ENCODE measurements at regions not wholly inside any gene's neighbourhood (a gene's known extent, or its start where the extent isn't known, plus 50 kb on each side); places are given as distances from the start of the nearest gene placed in this dataset.
"Not testable (repeated sequence)": the region's sequence is repeated elsewhere in the genome, so short reads cannot be mapped to it uniquely, and the experiment has no call there.

- Mint-ChIP-seq H3K27me3 (ENCODE audit: low read depth, poor library complexity) (peaks cover 43% of the 10 kb centered on the region), H3K36me3 (ENCODE audit: low read depth) (no peaks in the 10 kb centered on the region), H3K27ac (no peak overlapping the region), H3K4me3 (no peak overlapping the region), H3K9me3 (no peaks in the 10 kb centered on the region), H3K4me1 (peaks cover 61% of the 10 kb centered on the region)
- TF ChIP-seq CTCF (IDR thresholded peaks at IDR 0.05), result no peak
- no peak for DNase-seq
Measured at GRCh38 chr16:85449191-85449884, 163.8 kb upstream of the GSE1 start.

- no peaks in the 10 kb centered on the region for H3K9me3 Mint-ChIP-seq
- peaks cover 61% of the 10 kb centered on the region for H3K4me1 Mint-ChIP-seq
- H3K4me3 Mint-ChIP-seq, result no peak overlapping the region
- H3K27ac Mint-ChIP-seq, result no peak overlapping the region
- no peaks in the 10 kb centered on the region for H3K36me3 Mint-ChIP-seq (ENCODE audit: low read depth)
- H3K27me3 Mint-ChIP-seq (ENCODE audit: low read depth, poor library complexity), result peaks cover 41% of the 10 kb centered on the region
- DNase-seq, result no peak
- TF ChIP-seq CTCF (IDR thresholded peaks at IDR 0.05), result no peak
Measured at GRCh38 chr16:85449885-85450245, 163.3 kb upstream of the GSE1 start.

GRCh38 chr16:85451142-85451541, 162.0 kb upstream of the GSE1 start:
- H3K27ac Mint-ChIP-seq, DNase-seq: not testable (repeated sequence)
- peaks cover 61% of the 10 kb centered on the region for H3K4me1 Mint-ChIP-seq

GRCh38 chr16:85451641-85452363, 161.3 kb upstream of the GSE1 start:
- DNase-seq, result no peak
- Mint-ChIP-seq H3K9me3 (no peaks in the 10 kb centered on the region), H3K27ac (no peak overlapping the region), H3K36me3 (ENCODE audit: low read depth) (no peaks in the 10 kb centered on the region), H3K4me3 (no peak overlapping the region), H3K4me1 (peaks cover 61% of the 10 kb centered on the region), H3K27me3 (ENCODE audit: low read depth, poor library complexity) (peaks cover 47% of the 10 kb centered on the region)
- no peak for TF ChIP-seq CTCF (IDR thresholded peaks at IDR 0.05)

More at GRCh38 chr16:85451142-85451541, 162.0 kb upstream of the GSE1 start:
- peaks cover 43% of the 10 kb centered on the region for H3K27me3 Mint-ChIP-seq (ENCODE audit: low read depth, poor library complexity)
- H3K4me3 Mint-ChIP-seq; H3K9me3 Mint-ChIP-seq; H3K36me3 Mint-ChIP-seq (ENCODE audit: low read depth): not testable (repeated sequence)

- no peaks in the 10 kb centered on the region for H3K36me3 Mint-ChIP-seq (ENCODE audit: low read depth)
- no peak overlapping the region for H3K4me3 Mint-ChIP-seq
- H3K27me3 Mint-ChIP-seq (ENCODE audit: low read depth, poor library complexity), result peaks cover 47% of the 10 kb centered on the region
- no peak for DNase-seq
- H3K27ac Mint-ChIP-seq, result no peak overlapping the region
- TF ChIP-seq CTCF (IDR thresholded peaks at IDR 0.05), result no peak
- no peaks in the 10 kb centered on the region for H3K9me3 Mint-ChIP-seq
- H3K4me1 Mint-ChIP-seq, result peaks cover 59% of the 10 kb centered on the region
Measured at GRCh38 chr16:85452364-85453193, 160.5 kb upstream of the GSE1 start.

- H3K36me3 Mint-ChIP-seq (ENCODE audit: low read depth), result no peaks in the 10 kb centered on the region
- H3K27ac Mint-ChIP-seq, result no peak overlapping the region
- TF ChIP-seq CTCF (IDR thresholded peaks at IDR 0.05), result no peak
- peaks cover 44% of the 10 kb centered on the region for H3K27me3 Mint-ChIP-seq (ENCODE audit: low read depth, poor library complexity)
- H3K4me1 Mint-ChIP-seq, result peaks cover 56% of the 10 kb centered on the region
- no peaks in the 10 kb centered on the region for H3K9me3 Mint-ChIP-seq
- no peak overlapping the region for H3K4me3 Mint-ChIP-seq
- DNase-seq, result no peak
Measured at GRCh38 chr16:85453194-85453678, 159.9 kb upstream of the GSE1 start.

Measured in nephron progenitor cell (in vitro differentiated cells).